ENCODE measurements at regions not wholly inside any gene's neighbourhood (a gene's known extent, or its start where the extent isn't known, plus 50 kb on each side); places are given as distances from the start of the nearest gene placed in this dataset.

- H3K4me3 ChIP-seq: no peak overlapping the region
- no peak for ATAC-seq
- DNase-seq (ENCODE audit: low spot score): no peak
- no peak overlapping the region for H3K4me2 ChIP-seq
- no peak overlapping the region for H3K27ac ChIP-seq (ENCODE audit: low read depth)
- H3K4me3 Mint-ChIP-seq: no peak overlapping the region
- no peaks in the 10 kb centered on the region for H3K36me3 ChIP-seq (ENCODE audit: insufficient read depth)
- no peaks in the 10 kb centered on the region for H3K4me1 ChIP-seq (ENCODE audit: insufficient read depth)
- no peaks in the 10 kb centered on the region for H3K36me3 Mint-ChIP-seq (ENCODE audit: low read depth)
- no peaks in the 10 kb centered on the region for H3K4me1 Mint-ChIP-seq
- no peaks in the 10 kb centered on the region for H3K79me2 ChIP-seq (replicated peaks; ENCODE audit: insufficient read depth)
- no peak overlapping the region for H3K27ac Mint-ChIP-seq
- no peaks in the 10 kb centered on the region for H4K20me1 ChIP-seq (replicated peaks; ENCODE audit: insufficient read depth)
- no peaks in the 10 kb centered on the region for H3K9me3 Mint-ChIP-seq
- no peaks in the 10 kb centered on the region for H3K9me2 ChIP-seq (ENCODE audit: insufficient read depth)
- H3K27me3 Mint-ChIP-seq (ENCODE audit: insufficient read depth, low read depth, poor library complexity): peaks cover 1% of the 10 kb centered on the region
- no peaks in the 10 kb centered on the region for H3K27me3 ChIP-seq (ENCODE audit: insufficient read depth)
- no peak overlapping the region for H2AFZ ChIP-seq
- no peak for TF ChIP-seq JUNB (IDR thresholded peaks at IDR 0.05; ENCODE audit: unreplicated experiment)
- no peak for TF ChIP-seq ZNF331 (CRISPR knock-in tag; IDR thresholded peaks at IDR 0.05; ENCODE audit: low read depth)
- no peak for TF ChIP-seq STAT1 (IDR thresholded peaks at IDR 0.05; ENCODE audit: unreplicated experiment)
- TF ChIP-seq CREB1 (CRISPR knock-in tag; IDR thresholded peaks at IDR 0.05; ENCODE audit: low read depth): no peak
- no peak for TF ChIP-seq ZNF114 (CRISPR knock-in tag; IDR thresholded peaks at IDR 0.05)
- TF ChIP-seq EZH2 (IDR thresholded peaks at IDR 0.05; ENCODE audit: low read depth, unreplicated experiment): no peak
- TF ChIP-seq EZH2phosphoT487 (IDR thresholded peaks at IDR 0.05; ENCODE audit: unreplicated experiment): no peak
- H3F3A ChIP-seq (replicated peaks; ENCODE audit: low read depth): no peaks in the 10 kb centered on the region
Measured at GRCh38 chr14:85963486-85963885, 433.5 kb downstream of the FLRT2 start.

DNA sequence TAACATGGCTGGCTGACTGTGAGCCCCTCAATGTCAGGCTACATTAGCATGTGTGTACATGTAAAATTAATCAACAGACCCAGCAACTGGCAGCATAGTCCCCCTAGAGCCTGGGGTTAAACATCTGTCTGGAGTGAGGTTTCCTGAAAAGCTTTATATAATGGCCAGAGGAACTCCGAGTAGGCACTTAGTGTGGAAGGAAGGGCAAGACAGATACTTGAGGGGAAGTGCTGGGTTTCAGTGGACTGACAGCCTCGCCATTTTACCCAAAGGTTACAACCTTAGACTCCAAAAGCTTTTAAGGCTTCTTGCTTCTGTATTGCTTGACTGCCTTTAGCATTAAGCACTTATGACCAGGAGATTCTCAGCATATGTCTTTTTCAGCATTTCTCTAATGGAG, 430.8 kb downstream of the FLRT2 start:
- no peaks in the 10 kb centered on the region for H3K9me3 Mint-ChIP-seq
- no peaks in the 10 kb centered on the region for H4K20me1 ChIP-seq (replicated peaks; ENCODE audit: insufficient read depth)
- no peaks in the 10 kb centered on the region for H3F3A ChIP-seq (replicated peaks; ENCODE audit: low read depth)
- H3K4me1 ChIP-seq (ENCODE audit: insufficient read depth): no peaks in the 10 kb centered on the region
- no peaks in the 10 kb centered on the region for H3K36me3 ChIP-seq (ENCODE audit: insufficient read depth)
- no peak overlapping the region for H2AFZ ChIP-seq
- no peaks in the 10 kb centered on the region for H3K27me3 ChIP-seq (ENCODE audit: insufficient read depth)
- no peak overlapping the region for H3K4me3 Mint-ChIP-seq
- ATAC-seq: no peak
- DNase-seq (ENCODE audit: low spot score): no peak
- no peak overlapping the region for H3K4me3 ChIP-seq
- H3K4me1 Mint-ChIP-seq: no peaks in the 10 kb centered on the region
- H3K27ac ChIP-seq (ENCODE audit: low read depth): no peak overlapping the region
- no peaks in the 10 kb centered on the region for H3K36me3 Mint-ChIP-seq (ENCODE audit: low read depth)
- no peak overlapping the region for H3K27ac Mint-ChIP-seq
- no peak overlapping the region for H3K4me2 ChIP-seq
- TF ChIP-seq JUNB (IDR thresholded peaks at IDR 0.05; ENCODE audit: unreplicated experiment) (no peak), EZH2phosphoT487 (IDR thresholded peaks at IDR 0.05; ENCODE audit: unreplicated experiment) (no peak), POLR2AphosphoS5 (IDR thresholded peaks at IDR 0.05; ENCODE audit: low read depth) (no peak), ZNF462 (CRISPR knock-in tag; IDR thresholded peaks at IDR 0.05) (no peak), EZH2 (IDR thresholded peaks at IDR 0.05; ENCODE audit: low read depth, unreplicated experiment) (no peak)
- no peaks in the 10 kb centered on the region for H3K9me2 ChIP-seq (ENCODE audit: insufficient read depth)
- H3K79me2 ChIP-seq (replicated peaks; ENCODE audit: insufficient read depth): no peaks in the 10 kb centered on the region
- peaks cover 1% of the 10 kb centered on the region for H3K27me3 Mint-ChIP-seq (ENCODE audit: insufficient read depth, low read depth, poor library complexity)

Measured in GM23338 (cell line).